Skeletal muscle cell (primary cell): ENCODE measurements at regions not wholly inside any gene's neighbourhood (a gene's known extent, or its start where the extent isn't known, plus 50 kb on each side); places are given as distances from the start of the nearest gene placed in this dataset.

Experiments used
- DNase-seq: peaks from one replicate; pipeline ENCODE4 v3.0.0-alpha.2; 2010; ENCODE audit warnings: low read depth
- H3K4me3 ChIP-seq: 2 replicates; pipeline ENCODE4 v1.5.1; 2011; ENCODE audit warnings: low read depth, mild to moderate bottlenecking, control low read depth, low read length, moderate library complexity

DNA sequence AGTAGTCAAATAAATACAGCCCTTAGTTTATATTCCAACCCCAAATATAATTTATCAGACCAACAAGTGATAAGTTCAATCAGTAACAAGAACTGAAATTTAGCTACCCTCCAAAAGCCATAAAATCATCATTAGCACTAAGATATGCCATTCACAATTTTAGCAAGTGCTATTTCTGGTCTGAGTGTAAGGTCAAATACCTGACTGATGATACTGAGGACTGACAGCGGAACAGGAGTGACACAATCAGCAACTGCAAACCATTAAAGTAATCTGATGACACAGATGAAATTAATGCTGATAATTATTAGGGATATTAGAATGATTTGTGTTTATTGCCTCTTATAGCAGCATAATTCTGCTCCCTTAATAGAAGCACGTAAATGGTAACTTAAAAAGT, 152.7 kb upstream of the SPHKAP start:
- H3K4me3 ChIP-seq, result no peak overlapping the region
- DNase-seq, result no peak

DNA sequence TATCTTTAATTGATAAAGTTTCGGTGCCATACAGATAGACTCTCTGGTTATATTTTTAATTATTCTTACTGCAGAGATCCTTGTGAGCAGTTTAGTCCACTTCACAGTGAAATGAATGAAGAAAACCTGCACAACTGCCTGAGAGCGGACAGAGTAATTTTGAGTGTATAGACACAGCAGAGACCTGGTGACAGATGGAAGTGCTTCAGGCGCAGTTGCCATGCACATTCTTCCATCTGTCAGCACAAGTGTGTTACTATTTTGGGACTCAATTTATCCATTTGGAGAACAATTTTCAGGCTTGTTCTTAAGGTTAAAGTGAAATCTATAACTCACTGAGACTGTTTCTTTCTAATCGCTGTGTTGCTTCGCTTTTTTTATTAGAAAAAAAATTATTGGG, 147.8 kb upstream of the SPHKAP start:
- no peak overlapping the region for H3K4me3 ChIP-seq
- DNase-seq, result no peak

GRCh38 chr2:228321015-228321414, 139.5 kb upstream of the SPHKAP start:
- no peak for DNase-seq
- no peak overlapping the region for H3K4me3 ChIP-seq

- H3K4me3 ChIP-seq, result no peak overlapping the region
- no peak for DNase-seq
These were observed 136.7 kb upstream of the SPHKAP start for GRCh38 chr2:228318218-228318617.

DNA sequence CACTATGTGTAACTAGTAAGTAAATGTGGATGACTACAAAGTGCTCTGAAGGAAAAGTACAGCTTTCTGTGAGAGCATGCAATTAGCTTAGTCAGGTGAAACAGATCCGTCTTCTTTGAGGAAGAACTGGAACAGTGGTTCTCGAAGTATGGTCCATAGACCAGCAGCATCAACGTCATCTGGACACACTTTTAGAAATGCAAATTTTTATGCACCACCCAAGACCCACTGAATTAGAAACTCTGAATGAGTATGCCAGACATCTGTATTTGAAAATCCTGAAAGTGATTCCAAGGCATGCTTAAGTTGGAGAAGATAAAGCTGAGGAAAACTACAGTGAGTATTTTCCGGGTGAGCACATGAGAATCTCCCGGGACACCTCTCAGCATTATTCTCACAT, 130.7 kb upstream of the SPHKAP start:
- no peak overlapping the region for H3K4me3 ChIP-seq
- DNase-seq, result no peak

DNA sequence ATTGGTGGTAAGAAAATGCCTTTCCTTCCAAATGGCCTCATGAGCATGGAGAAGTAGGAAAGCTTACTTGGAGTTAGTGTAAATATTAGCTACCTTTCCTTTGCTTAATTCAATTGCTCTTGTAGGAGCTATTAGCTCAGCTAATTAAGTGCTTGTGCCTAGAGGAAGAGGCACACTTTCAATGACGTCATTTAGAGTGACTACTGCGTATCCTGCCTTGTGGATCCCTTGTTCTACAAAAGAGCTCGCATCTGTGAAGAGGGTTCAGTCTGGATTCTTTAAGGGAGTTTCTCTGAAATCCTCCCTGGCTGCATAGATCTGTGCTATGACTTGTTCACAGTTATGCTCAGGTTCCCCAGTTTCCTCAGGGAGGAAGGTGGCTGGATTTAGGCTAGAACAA, 122.5 kb upstream of the SPHKAP start:
- H3K4me3 ChIP-seq, result no peak overlapping the region
- no peak for DNase-seq

DNA sequence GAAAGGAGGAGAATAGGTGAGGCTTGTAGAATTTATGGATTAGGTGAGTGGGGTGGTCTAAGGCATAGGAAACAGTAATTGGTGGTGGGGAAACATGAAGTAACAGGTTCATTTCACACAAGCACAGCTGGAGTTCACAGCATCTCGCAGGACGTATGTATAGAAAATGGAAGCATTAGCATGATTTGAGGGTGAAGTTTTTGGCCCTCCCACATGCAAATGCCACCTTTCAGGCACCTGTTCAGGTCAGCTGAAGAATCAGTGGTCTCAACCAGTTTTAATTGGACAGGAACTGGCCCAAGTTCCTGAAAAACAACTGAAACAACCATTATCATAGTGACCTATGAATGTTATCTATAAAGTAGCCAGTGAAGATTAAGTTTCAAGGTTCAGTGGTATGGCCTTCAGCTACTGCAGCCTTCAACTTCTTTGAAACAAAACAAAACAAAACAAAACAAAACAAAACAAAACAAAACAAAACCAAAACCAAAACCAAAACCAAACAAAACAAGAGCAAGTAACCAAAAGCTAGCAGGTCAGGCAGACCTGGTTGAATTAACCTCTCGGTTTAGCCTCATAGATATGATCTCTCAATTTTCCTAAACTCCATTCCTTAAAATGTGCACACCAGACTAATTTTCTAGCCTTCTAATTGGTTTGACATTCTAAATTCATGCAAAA, 102.1 kb upstream of the SPHKAP start:
- DNase-seq, result no peak
- no peak overlapping the region for H3K4me3 ChIP-seq

DNA sequence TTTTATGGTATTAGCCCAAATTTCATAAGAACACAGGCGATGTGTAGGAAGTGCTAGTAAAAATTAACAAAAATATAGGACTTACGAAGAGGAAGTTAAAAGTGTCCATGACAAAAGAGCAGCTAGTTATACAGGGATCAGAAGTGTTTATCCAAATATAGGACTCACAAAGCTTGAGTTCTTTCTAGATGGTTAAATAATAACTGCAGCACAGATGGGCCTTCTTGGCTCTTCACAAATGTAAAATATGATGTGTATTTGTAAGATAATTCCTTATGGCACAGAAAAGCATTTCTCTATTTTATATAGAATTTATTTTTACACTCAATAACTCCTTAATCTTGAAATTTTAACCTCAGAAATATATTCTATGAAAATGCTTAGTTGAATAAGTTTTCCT, 100.9 kb upstream of the SPHKAP start:
- no peak overlapping the region for H3K4me3 ChIP-seq
- no peak for DNase-seq

DNA sequence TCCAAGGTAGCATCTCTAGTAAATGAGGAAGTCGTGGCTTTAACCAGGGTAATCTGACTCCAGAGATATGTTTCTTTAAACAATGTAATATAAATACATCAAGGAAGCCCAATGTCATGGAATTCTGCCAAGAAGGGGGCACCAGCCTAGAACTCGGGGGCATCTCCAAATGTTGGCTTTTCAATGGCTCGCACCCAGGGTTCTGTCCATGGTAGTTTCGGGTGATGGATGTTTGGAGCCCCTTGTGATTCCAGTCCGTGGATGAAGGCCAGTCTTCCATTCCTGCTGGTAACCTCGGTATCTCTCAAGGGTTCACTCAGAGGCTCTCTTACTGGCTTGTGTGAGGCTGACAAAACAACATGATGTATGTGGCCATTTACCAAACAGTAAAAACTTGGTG, 91.7 kb upstream of the SPHKAP start:
- no peak overlapping the region for H3K4me3 ChIP-seq
- no peak for DNase-seq

DNA sequence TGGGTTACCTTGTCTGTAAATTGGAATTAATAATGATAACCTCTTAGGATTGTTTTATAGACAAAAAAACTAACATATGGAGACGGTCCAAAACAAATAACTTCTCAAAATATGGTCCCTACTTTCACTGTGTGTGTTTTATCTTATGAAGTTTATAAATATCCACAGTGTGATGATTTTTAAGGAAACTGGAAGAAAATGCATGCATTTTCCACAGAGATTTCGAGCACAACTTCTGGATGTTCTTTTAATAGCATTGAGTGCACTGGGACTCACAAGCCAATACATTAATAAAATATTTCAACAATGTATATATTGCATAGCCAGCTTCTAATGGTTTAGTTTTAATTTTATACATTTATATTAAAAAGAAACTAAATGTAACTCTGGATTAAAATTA, 87.9 kb upstream of the SPHKAP start:
- no peak overlapping the region for H3K4me3 ChIP-seq
- no peak for DNase-seq

- no peak for DNase-seq
- H3K4me3 ChIP-seq, result no peak overlapping the region
These were observed 87.3 kb upstream of the SPHKAP start for GRCh38 chr2:228268756-228269155.

GRCh38 chr2:228268301-228268700, 86.8 kb upstream of the SPHKAP start:
- DNase-seq, result no peak

DNA sequence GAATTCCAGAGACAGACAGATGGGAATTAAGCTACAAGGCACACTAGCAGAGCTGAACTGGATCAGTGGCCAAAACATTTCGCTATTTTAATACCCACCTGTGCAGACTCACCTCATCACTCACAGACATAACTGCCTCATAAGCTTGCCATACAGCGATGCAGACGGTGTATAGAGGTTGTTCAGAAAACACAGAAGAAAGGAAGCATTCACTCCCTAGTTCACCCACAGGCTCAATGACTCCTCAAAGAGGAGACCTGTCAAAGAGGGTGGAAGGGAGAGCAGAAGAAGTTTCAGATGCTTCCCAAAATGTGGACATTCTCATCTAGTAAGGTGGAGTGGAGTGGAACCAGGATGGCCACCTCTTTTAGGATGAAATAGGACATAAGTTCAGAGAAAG, 81.7 kb upstream of the SPHKAP start:
- DNase-seq, result no peak
- no peak overlapping the region for H3K4me3 ChIP-seq

More at GRCh38 chr2:228268301-228268700, 86.8 kb upstream of the SPHKAP start:
- H3K4me3 ChIP-seq, result no peak overlapping the region

DNA sequence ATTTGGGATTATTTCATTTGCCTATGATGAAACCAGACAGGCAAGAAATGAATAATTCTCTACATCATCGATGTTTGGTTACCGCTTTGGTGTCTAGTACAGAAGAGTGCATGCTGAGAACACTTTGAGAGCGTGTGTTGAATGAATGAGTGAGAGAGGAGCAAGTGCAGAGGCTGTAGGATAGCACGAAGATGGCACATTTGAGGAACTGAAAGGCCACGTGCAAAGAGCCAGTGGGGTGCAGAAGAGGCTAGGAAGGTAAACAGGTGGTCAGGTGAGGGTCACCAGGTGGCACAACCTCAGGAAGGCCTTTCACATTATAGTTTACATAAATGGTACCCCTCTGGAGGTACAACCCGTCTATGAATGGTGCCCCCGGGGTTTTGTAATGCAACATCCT, 80.1 kb upstream of the SPHKAP start:
- no peak for DNase-seq
- H3K4me3 ChIP-seq, result no peak overlapping the region

GRCh38 chr2:228257379-228257778, 75.9 kb upstream of the SPHKAP start:
- DNase-seq, result no peak
- no peak overlapping the region for H3K4me3 ChIP-seq

DNA sequence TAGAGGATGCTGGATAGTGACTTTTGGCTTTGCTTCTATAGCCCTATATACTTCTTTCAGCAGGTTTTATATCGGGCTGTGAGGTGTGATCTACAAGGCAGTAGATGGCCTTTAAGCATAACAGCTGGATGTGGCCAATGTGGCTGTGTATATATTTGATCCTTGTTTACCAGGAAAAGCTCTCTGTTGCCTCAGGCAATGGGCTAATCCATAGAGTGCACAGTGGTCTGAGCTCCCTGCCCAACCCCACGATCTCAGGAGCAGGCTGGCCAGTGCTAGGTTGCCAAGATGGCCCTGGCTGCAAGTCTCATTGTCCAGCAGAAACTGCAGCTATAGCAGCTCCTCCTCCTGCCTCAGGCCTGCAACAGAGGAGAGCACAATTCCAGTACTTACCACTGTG, 72.3 kb upstream of the SPHKAP start:
- DNase-seq, result no peak
- no peak overlapping the region for H3K4me3 ChIP-seq

DNA sequence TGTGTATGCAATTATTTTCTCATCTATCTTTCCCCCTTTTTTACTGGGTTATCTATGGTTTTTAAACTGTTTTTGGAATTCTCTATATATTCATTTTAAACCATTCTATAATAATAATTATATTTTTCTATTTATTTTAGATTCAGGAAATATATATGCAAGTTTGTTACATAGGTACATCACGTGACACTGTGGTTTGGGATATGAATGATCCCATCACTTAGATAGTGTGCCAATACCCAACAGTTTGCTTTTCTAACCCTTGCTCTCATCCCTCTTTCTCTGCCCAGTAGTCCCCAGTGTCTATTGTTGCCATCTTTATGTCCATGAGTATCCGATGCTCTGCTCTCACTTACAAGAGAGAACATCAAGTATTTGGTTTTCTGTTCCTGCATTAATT, 65.8 kb upstream of the SPHKAP start:
- no peak overlapping the region for H3K4me3 ChIP-seq
- DNase-seq, result no peak

- DNase-seq, result no peak
- H3K4me3 ChIP-seq, result no peak overlapping the region
These were observed 64.1 kb upstream of the SPHKAP start for GRCh38 chr2:228245601-228246000.

DNA sequence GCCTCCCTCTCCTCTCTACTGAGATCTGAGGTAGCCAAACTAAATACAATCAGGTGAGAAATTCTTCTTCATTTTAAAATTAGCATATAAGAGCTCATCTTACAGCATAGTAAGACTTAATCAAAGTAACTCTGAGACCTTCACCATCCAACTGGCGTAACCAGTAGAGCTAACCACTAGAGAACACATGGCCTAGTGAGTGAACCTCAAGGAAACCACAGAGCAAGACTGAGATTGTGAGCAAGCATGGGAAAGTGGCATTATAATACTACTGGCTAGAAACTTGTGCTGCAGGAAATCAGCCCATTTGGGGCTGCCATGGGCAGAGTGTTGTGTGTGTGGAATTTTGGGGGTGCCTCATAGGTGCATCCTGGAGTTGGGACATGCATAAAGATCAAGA, 61.1 kb upstream of the SPHKAP start:
- DNase-seq, result no peak
- no peak overlapping the region for H3K4me3 ChIP-seq

- no peak for DNase-seq
- no peak overlapping the region for H3K4me3 ChIP-seq
These were observed 58.5 kb upstream of the SPHKAP start for GRCh38 chr2:228239907-228240561.

- no peak overlapping the region for H3K4me3 ChIP-seq
- DNase-seq, result no peak
These were observed 57.9 kb upstream of the SPHKAP start for GRCh38 chr2:228239207-228239906.
